ENCODE measurements at regions not wholly inside any gene's neighbourhood (a gene's known extent, or its start where the extent isn't known, plus 50 kb on each side); places are given as distances from the start of the nearest gene placed in this dataset.
"Not testable (repeated sequence)": the region's sequence is repeated elsewhere in the genome, so short reads cannot be mapped to it uniquely, and the experiment has no call there.

- not testable (repeated sequence) for H3K27me3 Mint-ChIP-seq
Observed at GRCh38 chr22:11561744-11562143, 3966.2 kb upstream of the OR11H1 start.

GRCh38 chr22:11568837-11569563, 3959.0 kb upstream of the OR11H1 start:
- peaks cover 0 to 11% of the 10 kb centered on the region in 2 donors for H3K36me3 Mint-ChIP-seq
- not testable (repeated sequence) for DNase-seq; H3K27me3 Mint-ChIP-seq; H3K27ac Mint-ChIP-seq; ATAC-seq (ENCODE audit: low read depth in 2 of 2); H3K4me1 Mint-ChIP-seq; H3K4me3 Mint-ChIP-seq
- peaks cover 15 to 71% (median 46%) of the 10 kb centered on the region in 7 donors for H3K9me3 Mint-ChIP-seq

More at GRCh38 chr22:11561744-11562143, 3966.2 kb upstream of the OR11H1 start:
- Mint-ChIP-seq H3K9me3 (peaks cover 4 to 45% (median 22%) of the 10 kb centered on the region in 7 donors), H3K27ac (peak overlapping the region in 1 of 6 donors; percentile 90)
- H3K4me3 Mint-ChIP-seq; ATAC-seq (ENCODE audit: low read depth in 2 of 2); DNase-seq; H3K36me3 Mint-ChIP-seq; H3K4me1 Mint-ChIP-seq: not testable (repeated sequence)

GRCh38 chr22:11569564-11569940, 3958.4 kb upstream of the OR11H1 start:
- ATAC-seq (ENCODE audit: low read depth in 2 of 2); DNase-seq; H3K27ac Mint-ChIP-seq; H3K27me3 Mint-ChIP-seq; H3K4me1 Mint-ChIP-seq; H3K4me3 Mint-ChIP-seq: not testable (repeated sequence)
- Mint-ChIP-seq H3K36me3 (peaks cover 0 to 16% of the 10 kb centered on the region in 2 donors), H3K9me3 (peaks cover 18 to 75% (median 51%) of the 10 kb centered on the region in 7 donors)

- not testable (repeated sequence) for DNase-seq; ATAC-seq (ENCODE audit: low read depth in 2 of 2); H3K4me3 Mint-ChIP-seq; H3K27me3 Mint-ChIP-seq; H3K4me1 Mint-ChIP-seq; H3K27ac Mint-ChIP-seq
- peaks cover 33 to 80% (median 61%) of the 10 kb centered on the region in 7 donors for H3K9me3 Mint-ChIP-seq
- H3K36me3 Mint-ChIP-seq, result peaks cover 0 to 20% of the 10 kb centered on the region in 2 donors
Observed at GRCh38 chr22:11573154-11573553, 3954.8 kb upstream of the OR11H1 start.

- H3K4me3 Mint-ChIP-seq; H3K27me3 Mint-ChIP-seq; ATAC-seq (ENCODE audit: low read depth in 2 of 2); H3K27ac Mint-ChIP-seq; DNase-seq; H3K4me1 Mint-ChIP-seq: not testable (repeated sequence)
- peaks cover 34 to 77% (median 62%) of the 10 kb centered on the region in 7 donors for H3K9me3 Mint-ChIP-seq
- H3K36me3 Mint-ChIP-seq, result peaks cover 0 to 13% of the 10 kb centered on the region in 2 donors
Observed at GRCh38 chr22:11574231-11574630, 3953.8 kb upstream of the OR11H1 start.

GRCh38 chr22:11574659-11575058, 3953.3 kb upstream of the OR11H1 start:
- not testable (repeated sequence) for DNase-seq; H3K4me3 Mint-ChIP-seq; H3K27me3 Mint-ChIP-seq; H3K4me1 Mint-ChIP-seq; ATAC-seq (ENCODE audit: low read depth in 2 of 2); H3K27ac Mint-ChIP-seq
- Mint-ChIP-seq H3K9me3 (peaks cover 38 to 77% (median 66%) of the 10 kb centered on the region in 7 donors), H3K36me3 (peaks cover 0 to 13% of the 10 kb centered on the region in 2 donors)

GRCh38 chr22:11576740-11577139, 3951.3 kb upstream of the OR11H1 start:
- DNase-seq; H3K4me1 Mint-ChIP-seq; H3K4me3 Mint-ChIP-seq; H3K27me3 Mint-ChIP-seq; ATAC-seq (ENCODE audit: low read depth in 2 of 2): not testable (repeated sequence)
- Mint-ChIP-seq H3K9me3 (peaks cover 36 to 75% (median 69%) of the 10 kb centered on the region in 7 donors), H3K36me3 (peaks cover 0 to 13% of the 10 kb centered on the region in 2 donors), H3K27ac (peak overlapping the region in 1 of 6 donors; percentile 48)

- not testable (repeated sequence) for H3K27me3 Mint-ChIP-seq; H3K4me3 Mint-ChIP-seq; DNase-seq; ATAC-seq (ENCODE audit: low read depth in 2 of 2); H3K27ac Mint-ChIP-seq; H3K4me1 Mint-ChIP-seq
- peaks cover 2 to 17% of the 10 kb centered on the region in 2 donors for H3K36me3 Mint-ChIP-seq
- H3K9me3 Mint-ChIP-seq, result peaks cover 32 to 73% (median 63%) of the 10 kb centered on the region in 7 donors
Observed at GRCh38 chr22:11578115-11578514, 3949.9 kb upstream of the OR11H1 start.

GRCh38 chr22:11578551-11578950, 3949.4 kb upstream of the OR11H1 start:
- H3K4me1 Mint-ChIP-seq; H3K27ac Mint-ChIP-seq; DNase-seq; H3K27me3 Mint-ChIP-seq; H3K4me3 Mint-ChIP-seq; ATAC-seq (ENCODE audit: low read depth in 2 of 2): not testable (repeated sequence)
- H3K36me3 Mint-ChIP-seq, result peaks cover 5 to 21% of the 10 kb centered on the region in 2 donors
- H3K9me3 Mint-ChIP-seq, result peaks cover 37 to 74% (median 64%) of the 10 kb centered on the region in 7 donors

- H3K4me1 Mint-ChIP-seq; H3K27me3 Mint-ChIP-seq; H3K27ac Mint-ChIP-seq; ATAC-seq (ENCODE audit: low read depth in 2 of 2); H3K4me3 Mint-ChIP-seq; DNase-seq: not testable (repeated sequence)
- Mint-ChIP-seq H3K9me3 (peaks cover 26 to 61% (median 52%) of the 10 kb centered on the region in 7 donors), H3K36me3 (peaks cover 5 to 11% of the 10 kb centered on the region in 2 donors)
Observed at GRCh38 chr22:11582048-11582447, 3945.9 kb upstream of the OR11H1 start.

- not testable (repeated sequence) for DNase-seq
Observed at GRCh38 chr22:11584231-11584630, 3943.8 kb upstream of the OR11H1 start.

GRCh38 chr22:11594552-11594951, 3933.4 kb upstream of the OR11H1 start:
- ATAC-seq (ENCODE audit: low read depth in 2 of 2); DNase-seq; H3K27ac Mint-ChIP-seq; H3K4me3 Mint-ChIP-seq; H3K27me3 Mint-ChIP-seq; H3K4me1 Mint-ChIP-seq: not testable (repeated sequence)
- H3K36me3 Mint-ChIP-seq, result peaks cover 0 to 18% of the 10 kb centered on the region in 2 donors
- peaks cover 34 to 62% (median 55%) of the 10 kb centered on the region in 7 donors for H3K9me3 Mint-ChIP-seq

More at GRCh38 chr22:11584231-11584630, 3943.8 kb upstream of the OR11H1 start:
- Mint-ChIP-seq H3K36me3 (peaks cover 5 to 11% of the 10 kb centered on the region in 2 donors), H3K9me3 (peaks cover 18 to 48% (median 37%) of the 10 kb centered on the region in 7 donors)
- H3K4me1 Mint-ChIP-seq; H3K4me3 Mint-ChIP-seq; H3K27me3 Mint-ChIP-seq; ATAC-seq (ENCODE audit: low read depth in 2 of 2); H3K27ac Mint-ChIP-seq: not testable (repeated sequence)

GRCh38 chr22:11597666-11598358, 3930.2 kb upstream of the OR11H1 start:
- not testable (repeated sequence) for DNase-seq; H3K4me1 Mint-ChIP-seq; H3K27me3 Mint-ChIP-seq; ATAC-seq (ENCODE audit: low read depth in 2 of 2); H3K27ac Mint-ChIP-seq
- Mint-ChIP-seq H3K36me3 (peaks cover 0 to 18% of the 10 kb centered on the region in 2 donors), H3K9me3 (peaks cover 20 to 50% (median 42%) of the 10 kb centered on the region in 7 donors), H3K4me3 (peak overlapping the region in 1 of 8 donors; percentile 31)
